ENCODE measurements at regions not wholly inside any gene's neighbourhood (a gene's known extent, or its start where the extent isn't known, plus 50 kb on each side); places are given as distances from the start of the nearest gene placed in this dataset.
A peak's percentile ranks its signal among the peaks of the same experiment; 100 is the strongest.
"Not testable (repeated sequence)": the region's sequence is repeated elsewhere in the genome, so short reads cannot be mapped to it uniquely, and the experiment has no call there.

GRCh38 chr5:134471858-134472449 is 53.5 kb upstream of the JADE2 start:
- DNase-seq, result not testable (repeated sequence)

DNA sequence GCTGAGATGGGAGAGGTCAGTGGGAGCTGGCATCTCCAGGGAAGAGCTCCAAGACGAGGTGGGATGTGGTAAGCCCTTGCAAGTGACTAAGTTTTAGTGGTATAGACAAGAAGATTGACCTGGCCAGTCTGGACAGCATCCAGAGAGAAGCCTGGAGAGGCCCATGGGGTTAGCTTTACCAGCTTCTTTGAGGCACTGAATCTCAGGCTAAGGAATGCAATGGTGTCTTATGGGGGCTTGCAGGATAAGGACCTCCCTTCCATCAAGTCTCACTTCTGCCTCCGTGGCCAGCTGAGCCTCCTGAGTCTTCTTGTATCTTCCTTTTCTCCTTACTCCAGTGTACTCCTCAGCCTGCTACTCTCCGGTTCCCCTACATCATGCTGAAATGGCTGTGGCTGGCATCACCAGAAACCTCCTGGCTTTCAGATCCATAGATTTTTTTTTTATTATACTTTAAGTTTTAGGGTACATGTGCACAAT is 56.5 kb upstream of the JADE2 start:
- no peak for DNase-seq

- DNase-seq, result no peak
These were observed 55.5 kb upstream of the CDKN2AIPNL start for GRCh38 chr5:134467231-134467630.

- peak; percentile 5 for DNase-seq
These were observed 54.8 kb upstream of the CDKN2AIPNL start for GRCh38 chr5:134466241-134467069.

- peak; percentile 42 for DNase-seq
These were observed 54.1 kb upstream of the CDKN2AIPNL start for GRCh38 chr5:134465816-134466240.

- no peak for DNase-seq
These were observed 53.5 kb upstream of the CDKN2AIPNL start for GRCh38 chr5:134464988-134465815.

DNA sequence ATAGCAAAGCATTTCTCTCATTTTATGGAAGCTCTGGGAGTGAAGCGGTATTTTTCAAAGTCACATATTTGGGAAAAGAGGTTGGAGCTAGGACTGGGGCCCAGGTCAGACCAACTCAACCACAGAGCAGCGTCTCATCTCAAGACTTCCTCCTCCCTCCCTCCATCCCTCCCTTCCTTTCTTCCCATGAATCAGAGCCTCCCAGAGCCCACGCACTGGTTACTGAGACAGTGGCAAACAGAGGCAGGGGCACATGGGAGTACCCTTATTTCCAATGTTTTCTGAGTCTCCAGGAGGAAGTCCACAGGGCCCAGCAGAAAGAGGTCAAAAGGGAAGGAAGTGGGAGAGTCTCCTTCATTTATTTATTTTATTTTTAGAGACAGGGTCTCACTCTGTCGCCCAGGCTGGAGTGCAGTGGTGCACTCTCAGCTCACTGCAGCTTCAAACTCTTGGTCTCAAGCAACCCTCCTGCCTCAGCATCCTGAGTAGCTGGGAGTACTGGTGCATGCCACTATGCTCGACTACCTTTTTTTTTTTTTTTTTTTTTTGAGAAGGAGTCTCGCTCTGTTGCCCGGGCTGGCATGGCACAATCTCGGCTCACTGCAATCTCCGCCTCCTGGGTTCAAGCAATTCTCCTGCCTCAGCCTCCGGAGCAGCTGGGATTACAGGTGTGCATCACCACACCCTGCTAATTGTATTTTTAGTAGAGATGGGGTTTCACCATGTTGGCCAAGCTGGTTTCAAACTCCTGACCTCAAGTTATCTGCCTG is 52.5 kb upstream of the CDKN2AIPNL start:
- no peak for DNase-seq

DNA sequence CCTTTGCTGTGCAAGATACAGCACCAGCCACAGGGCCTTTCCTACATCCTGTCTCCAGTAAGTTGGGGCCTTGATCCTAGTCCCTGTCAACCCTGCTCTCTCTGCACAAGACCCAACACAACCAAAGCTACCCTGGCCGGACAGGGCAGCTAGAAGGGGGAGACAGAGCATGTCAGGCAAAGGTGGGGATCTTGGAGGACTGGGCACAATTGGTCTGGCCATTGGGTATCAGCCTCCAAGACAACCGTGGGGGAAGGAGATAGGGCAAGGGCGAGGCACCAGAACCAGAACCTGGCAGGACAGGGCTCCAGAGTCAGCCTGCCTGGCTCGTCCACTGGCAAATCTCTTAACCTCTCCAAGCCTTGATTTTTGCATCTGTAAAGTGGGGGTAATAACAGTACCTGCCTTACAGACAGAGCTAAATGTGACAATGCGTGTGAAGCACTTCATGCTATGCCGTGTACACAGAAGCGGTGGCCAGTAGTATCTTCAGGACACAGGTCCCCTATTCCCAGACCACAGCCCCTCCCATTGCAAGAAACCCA is 51.6 kb upstream of the CDKN2AIPNL start:
- DNase-seq, result no peak

DNA sequence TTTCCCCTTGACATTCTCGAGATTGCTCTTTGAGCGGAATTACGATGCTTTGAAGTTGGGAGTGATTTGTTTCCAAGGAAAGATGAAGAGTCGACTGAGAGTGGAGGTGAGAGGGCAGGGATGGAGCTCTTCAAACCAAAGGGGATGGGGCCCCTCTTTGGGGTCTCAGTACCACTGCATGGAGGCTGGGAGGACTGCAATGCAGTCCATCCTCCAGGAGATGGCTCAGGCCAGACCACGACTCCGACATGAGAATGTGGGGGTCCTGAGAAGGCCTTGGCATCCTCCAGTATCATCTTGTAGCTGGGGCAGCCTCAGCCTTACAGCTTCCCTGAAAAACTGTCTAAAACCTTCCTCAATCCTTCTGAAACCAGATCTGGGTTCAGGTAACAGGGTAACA is 51.1 kb upstream of the CDKN2AIPNL start:
- DNase-seq, result no peak

DNA sequence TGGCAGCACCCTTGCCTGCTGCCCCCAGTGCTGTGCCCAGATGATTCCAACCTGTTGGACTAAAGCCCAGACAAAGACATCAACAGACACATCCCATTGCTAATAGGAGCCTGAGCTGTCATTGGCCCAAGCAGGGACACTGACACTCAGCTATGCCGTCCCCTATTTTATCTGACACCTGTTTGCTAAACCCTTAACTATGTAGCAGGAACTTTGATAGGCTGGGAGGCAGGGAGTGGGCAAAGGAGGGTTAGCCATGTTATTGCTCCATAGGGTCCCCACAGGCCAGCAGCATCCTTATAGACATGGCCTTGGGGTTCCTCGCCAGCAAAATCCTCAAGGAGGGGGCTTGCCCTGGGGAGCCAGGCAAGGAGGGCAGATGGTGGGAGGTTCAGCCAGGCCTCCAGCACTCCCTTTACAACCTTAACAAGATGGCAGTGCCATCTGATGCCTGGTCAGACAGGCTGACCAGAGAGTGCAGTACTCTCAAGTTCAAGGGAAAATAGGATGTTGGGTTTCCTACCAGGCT is 50.4 kb upstream of the CDKN2AIPNL start:
- DNase-seq, result no peak

Data from activated effector memory CD4-positive, alpha-beta T cell treated with Interleukin-2 at 50 U/mL for 16 hours (primary cell).